Mucosa of descending colon (tissue), 3 donors: ENCODE measurements at regions not wholly inside any gene's neighbourhood (a gene's known extent, or its start where the extent isn't known, plus 50 kb on each side); places are given as distances from the start of the nearest gene placed in this dataset.

ENCODE experiments used
- ATAC-seq: fragments of 200-7000 bp; cut with Tn5 transposase; one replicate; pipeline ENCODE4 v1.9.1; 2020; ENCODE audit warnings: mild to moderate bottlenecking, moderate library complexity
- DNase-seq, 3 donors: peaks; one replicate each; pipeline ENCODE4 v3.0.0-alpha.2; 2020
- H3K36me3 ChIP-seq: fragments of 200-600 bp; one replicate; pipeline ENCODE4 v1.8.0; 2021; ENCODE audit warnings: low read depth, mild to moderate bottlenecking
- H3K4me1 ChIP-seq: fragments of 200-600 bp; one replicate; pipeline ENCODE4 v1.8.0; 2021; ENCODE audit warnings: low read depth, mild to moderate bottlenecking
- H3K4me3 ChIP-seq: fragments of 200-600 bp; one replicate; pipeline ENCODE4 v1.8.0; 2021; ENCODE audit warnings: mild to moderate bottlenecking
- H3K9me3 ChIP-seq: fragments of 200-600 bp; one replicate; pipeline ENCODE4 v1.8.0; 2021; ENCODE audit warnings: mild to moderate bottlenecking
- CTCF ChIP-seq: fragments of 200-600 bp; IDR thresholded peaks from one replicate; pipeline ENCODE4 v1.8.0; 2022; ENCODE audit warnings: antibody characterized with exemption, mild to moderate bottlenecking
- intact Hi-C, 2 donors: fragments of 100-400 bp; cut with DNase I in 1 of 2; cut with micrococcal nuclease in 1 of 2; formaldehyde crosslinking; loops; one replicate each; pipeline versions ENCODE4 v1.11.0 to v1.11.1; 2022; cut with DNase I, micrococcal nuclease
- donor health status: DM: no; HTN: no; CAD: no; lungs with moderate emphysema.
- donor health status: DM: no; HTN: no; CAD: no.
- donor health status: DM: no; HTN: yes; CAD: no.

DNA sequence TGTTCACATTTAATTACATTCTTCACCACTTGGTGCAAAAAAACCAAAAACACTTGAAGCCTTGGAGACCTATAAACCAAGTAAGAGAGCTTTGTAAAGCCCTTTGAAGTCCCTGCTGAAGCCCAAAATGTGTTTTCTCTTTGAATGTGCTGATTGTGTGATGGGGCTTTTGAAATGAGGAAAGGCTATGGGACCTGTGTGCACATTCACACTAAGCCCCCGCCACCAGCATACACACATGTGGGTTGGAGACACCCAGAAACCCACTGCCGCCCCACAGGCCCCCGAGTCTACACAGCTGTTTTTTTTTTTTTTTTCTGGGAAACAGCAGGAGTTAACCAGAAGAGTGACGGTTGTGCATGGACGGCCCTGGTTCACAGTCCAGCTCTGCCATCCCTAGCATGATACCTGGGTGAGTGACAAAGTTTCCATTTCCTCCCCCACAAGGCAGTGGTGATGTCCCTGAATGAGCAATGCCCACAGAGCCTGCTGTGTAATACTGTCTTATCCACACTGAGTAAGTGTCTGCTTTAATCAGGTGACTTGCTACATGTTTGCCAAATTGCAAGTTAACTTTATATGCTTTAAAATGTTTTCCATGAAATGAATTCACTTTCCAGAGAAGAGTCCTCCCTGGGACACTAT lies 154.6 kb upstream of the GDF10 start:
- ATAC-seq (no peak), DNase-seq (no peak)
- H3K9me3 ChIP-seq = no peaks in the 10 kb centered on the region
- no peaks in the 10 kb centered on the region for H3K4me1 ChIP-seq
- TF ChIP-seq CTCF = no peak
- no peaks in the 10 kb centered on the region for H3K36me3 ChIP-seq
- intact Hi-C loops = no loop called here
- H3K4me3 ChIP-seq = no peak overlapping the region

- intact Hi-C loops = no loop called here
- TF ChIP-seq CTCF = no peak
- Histone ChIP-seq H3K36me3 (no peaks in the 10 kb centered on the region), H3K9me3 (no peaks in the 10 kb centered on the region), H3K4me1 (no peaks in the 10 kb centered on the region), H3K4me3 (no peak overlapping the region)
- DNase-seq (peak in 1 of 3 donors; percentile 34), ATAC-seq (peak; percentile 80)
These were observed 153.4 kb upstream of the GDF10 start for GRCh38 chr10:47146572-47146971.

GRCh38 chr10:47147186-47147585 lies 152.8 kb upstream of the GDF10 start:
- intact Hi-C loops = no loop called here
- no peak for DNase-seq
- TF ChIP-seq CTCF = no peak
- Histone ChIP-seq H3K9me3 (no peaks in the 10 kb centered on the region), H3K4me1 (no peaks in the 10 kb centered on the region), H3K36me3 (no peaks in the 10 kb centered on the region), H3K4me3 (no peak overlapping the region)
- ATAC-seq = no peak

- Histone ChIP-seq H3K4me3 (no peak overlapping the region), H3K36me3 (no peaks in the 10 kb centered on the region), H3K9me3 (peaks cover 10% of the 10 kb centered on the region), H3K4me1 (no peaks in the 10 kb centered on the region)
- DNase-seq (no peak), ATAC-seq (no peak)
- TF ChIP-seq CTCF = no peak
- intact Hi-C loops = no loop called here
These were observed 149.4 kb upstream of the GDF10 start for GRCh38 chr10:47150581-47150980.

DNA sequence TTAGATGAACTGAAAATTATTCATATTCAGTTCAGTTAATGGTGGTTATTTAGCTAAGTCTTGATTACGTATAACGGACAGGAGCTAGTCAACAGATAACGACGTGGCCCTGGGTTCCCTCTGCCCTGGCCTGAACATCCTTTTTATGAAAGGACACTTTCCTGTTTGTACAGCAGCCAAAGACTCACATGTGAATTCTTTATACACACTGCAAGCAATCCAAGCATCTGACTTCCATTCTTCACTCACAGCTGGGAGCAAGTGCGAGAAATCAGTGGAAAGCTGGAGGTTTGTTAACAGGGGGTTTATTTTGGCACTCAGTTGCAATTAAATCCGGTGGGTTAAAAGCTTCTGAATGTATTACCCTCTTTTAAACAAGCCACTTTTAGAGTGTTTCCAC lies 148.1 kb upstream of the GDF10 start:
- Histone ChIP-seq H3K4me3 (no peak overlapping the region), H3K9me3 (peaks cover 10% of the 10 kb centered on the region), H3K36me3 (no peaks in the 10 kb centered on the region), H3K4me1 (no peaks in the 10 kb centered on the region)
- no peak for DNase-seq
- TF ChIP-seq CTCF = no peak
- intact Hi-C loops = no loop called here
- ATAC-seq = no peak

- peaks cover 10% of the 10 kb centered on the region for H3K9me3 ChIP-seq
- H3K4me1 ChIP-seq = no peaks in the 10 kb centered on the region
- no peak for TF ChIP-seq CTCF
- intact Hi-C loops = no loop called here
- DNase-seq (no peak), ATAC-seq (no peak)
- no peak overlapping the region for H3K4me3 ChIP-seq
- H3K36me3 ChIP-seq = no peaks in the 10 kb centered on the region
These were observed 147.1 kb upstream of the GDF10 start for GRCh38 chr10:47152861-47153349.
